ENCODE measurements at regions not wholly inside any gene's neighbourhood (a gene's known extent, or its start where the extent isn't known, plus 50 kb on each side); places are given as distances from the start of the nearest gene placed in this dataset.

DNA sequence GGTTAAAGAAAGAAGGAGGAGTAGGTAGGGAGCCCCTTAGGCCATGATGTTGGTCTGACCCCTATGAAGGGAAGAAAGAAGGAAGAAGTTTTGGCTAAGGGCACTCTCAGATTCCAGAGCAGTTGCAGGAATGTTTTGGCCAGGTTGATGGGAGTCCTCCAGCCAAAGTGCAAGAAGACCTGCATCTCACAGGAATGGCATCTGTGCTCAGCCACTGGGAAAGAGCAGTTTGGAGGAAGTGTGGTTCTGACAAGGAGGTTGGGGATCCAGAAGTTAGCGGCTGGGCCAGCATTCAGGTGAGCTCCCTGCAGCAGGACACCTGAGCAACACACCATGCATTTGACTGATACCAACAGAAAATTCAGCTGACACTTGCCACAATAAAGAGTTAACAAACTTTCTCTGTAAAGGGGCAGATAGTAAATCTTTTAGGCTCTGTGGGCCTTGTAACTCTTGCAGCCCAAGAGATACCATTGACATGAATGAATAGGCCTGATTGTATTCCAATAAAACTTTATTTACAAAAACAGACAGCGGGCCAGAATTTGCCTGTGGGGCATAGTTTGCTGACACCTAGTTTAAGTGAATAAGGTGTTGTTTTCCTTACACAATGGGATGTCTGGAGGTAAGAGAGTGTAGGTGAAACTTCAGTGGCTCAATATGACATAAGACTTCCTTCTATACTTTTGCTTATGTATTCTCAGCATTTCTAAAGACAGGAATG lies 71.0 kb downstream of the EDN1 start:
- TF ChIP-seq ELF4 (CRISPR knock-in tag; IDR thresholded peaks at IDR 0.05; ENCODE audit: low read depth) (no peak), ZNF416 (CRISPR knock-in tag; IDR thresholded peaks at IDR 0.05) (no peak), NFYB (CRISPR knock-in tag; conservative IDR thresholded peaks at IDR 0.05; ENCODE audit: low read depth) (no peak), ZNF263 (CRISPR knock-in tag; IDR thresholded peaks at IDR 0.05; ENCODE audit: low read depth) (no peak), ETV6 (CRISPR knock-in tag; IDR thresholded peaks at IDR 0.05) (no peak), ZNF232 (CRISPR knock-in tag; IDR thresholded peaks at IDR 0.05) (no peak)
- TF ChIP-seq, protein P1, sequence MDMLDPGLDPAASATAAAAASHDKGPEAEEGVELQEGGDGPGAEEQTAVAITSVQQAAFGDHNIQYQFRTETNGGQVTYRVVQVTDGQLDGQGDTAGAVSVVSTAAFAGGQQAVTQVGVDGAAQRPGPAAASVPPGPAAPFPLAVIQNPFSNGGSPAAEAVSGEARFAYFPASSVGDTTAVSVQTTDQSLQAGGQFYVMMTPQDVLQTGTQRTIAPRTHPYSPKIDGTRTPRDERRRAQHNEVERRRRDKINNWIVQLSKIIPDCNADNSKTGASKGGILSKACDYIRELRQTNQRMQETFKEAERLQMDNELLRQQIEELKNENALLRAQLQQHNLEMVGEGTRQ (CRISPR knock-in tag; IDR thresholded peaks at IDR 0.05) = no peak
- TF ChIP-seq, protein P2, sequence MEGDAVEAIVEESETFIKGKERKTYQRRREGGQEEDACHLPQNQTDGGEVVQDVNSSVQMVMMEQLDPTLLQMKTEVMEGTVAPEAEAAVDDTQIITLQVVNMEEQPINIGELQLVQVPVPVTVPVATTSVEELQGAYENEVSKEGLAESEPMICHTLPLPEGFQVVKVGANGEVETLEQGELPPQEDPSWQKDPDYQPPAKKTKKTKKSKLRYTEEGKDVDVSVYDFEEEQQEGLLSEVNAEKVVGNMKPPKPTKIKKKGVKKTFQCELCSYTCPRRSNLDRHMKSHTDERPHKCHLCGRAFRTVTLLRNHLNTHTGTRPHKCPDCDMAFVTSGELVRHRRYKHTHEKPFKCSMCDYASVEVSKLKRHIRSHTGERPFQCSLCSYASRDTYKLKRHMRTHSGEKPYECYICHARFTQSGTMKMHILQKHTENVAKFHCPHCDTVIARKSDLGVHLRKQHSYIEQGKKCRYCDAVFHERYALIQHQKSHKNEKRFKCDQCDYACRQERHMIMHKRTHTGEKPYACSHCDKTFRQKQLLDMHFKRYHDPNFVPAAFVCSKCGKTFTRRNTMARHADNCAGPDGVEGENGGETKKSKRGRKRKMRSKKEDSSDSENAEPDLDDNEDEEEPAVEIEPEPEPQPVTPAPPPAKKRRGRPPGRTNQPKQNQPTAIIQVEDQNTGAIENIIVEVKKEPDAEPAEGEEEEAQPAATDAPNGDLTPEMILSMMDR (IDR thresholded peaks at IDR 0.05) = no peak
- TF ChIP-seq, protein P3, sequence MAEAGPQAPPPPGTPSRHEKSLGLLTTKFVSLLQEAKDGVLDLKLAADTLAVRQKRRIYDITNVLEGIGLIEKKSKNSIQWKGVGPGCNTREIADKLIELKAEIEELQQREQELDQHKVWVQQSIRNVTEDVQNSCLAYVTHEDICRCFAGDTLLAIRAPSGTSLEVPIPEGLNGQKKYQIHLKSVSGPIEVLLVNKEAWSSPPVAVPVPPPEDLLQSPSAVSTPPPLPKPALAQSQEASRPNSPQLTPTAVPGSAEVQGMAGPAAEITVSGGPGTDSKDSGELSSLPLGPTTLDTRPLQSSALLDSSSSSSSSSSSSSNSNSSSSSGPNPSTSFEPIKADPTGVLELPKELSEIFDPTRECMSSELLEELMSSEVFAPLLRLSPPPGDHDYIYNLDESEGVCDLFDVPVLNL (CRISPR knock-in tag; IDR thresholded peaks at IDR 0.05; ENCODE audit: borderline replicate concordance, low read depth) = no peak
- TF ChIP-seq, protein P4, sequence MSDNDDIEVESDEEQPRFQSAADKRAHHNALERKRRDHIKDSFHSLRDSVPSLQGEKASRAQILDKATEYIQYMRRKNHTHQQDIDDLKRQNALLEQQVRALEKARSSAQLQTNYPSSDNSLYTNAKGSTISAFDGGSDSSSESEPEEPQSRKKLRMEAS (CRISPR knock-in tag; IDR thresholded peaks at IDR 0.05) = no peak
- TF ChIP-seq, protein P5, sequence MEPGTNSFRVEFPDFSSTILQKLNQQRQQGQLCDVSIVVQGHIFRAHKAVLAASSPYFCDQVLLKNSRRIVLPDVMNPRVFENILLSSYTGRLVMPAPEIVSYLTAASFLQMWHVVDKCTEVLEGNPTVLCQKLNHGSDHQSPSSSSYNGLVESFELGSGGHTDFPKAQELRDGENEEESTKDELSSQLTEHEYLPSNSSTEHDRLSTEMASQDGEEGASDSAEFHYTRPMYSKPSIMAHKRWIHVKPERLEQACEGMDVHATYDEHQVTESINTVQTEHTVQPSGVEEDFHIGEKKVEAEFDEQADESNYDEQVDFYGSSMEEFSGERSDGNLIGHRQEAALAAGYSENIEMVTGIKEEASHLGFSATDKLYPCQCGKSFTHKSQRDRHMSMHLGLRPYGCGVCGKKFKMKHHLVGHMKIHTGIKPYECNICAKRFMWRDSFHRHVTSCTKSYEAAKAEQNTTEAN (CRISPR knock-in tag; IDR thresholded peaks at IDR 0.05) = no peak
